8988T (cell line): ENCODE measurements at regions not wholly inside any gene's neighbourhood (a gene's known extent, or its start where the extent isn't known, plus 50 kb on each side); places are given as distances from the start of the nearest gene placed in this dataset.

Source experiments
- DNase-seq: peaks from one replicate; pipeline ENCODE4 v3.0.0; 2011

DNA sequence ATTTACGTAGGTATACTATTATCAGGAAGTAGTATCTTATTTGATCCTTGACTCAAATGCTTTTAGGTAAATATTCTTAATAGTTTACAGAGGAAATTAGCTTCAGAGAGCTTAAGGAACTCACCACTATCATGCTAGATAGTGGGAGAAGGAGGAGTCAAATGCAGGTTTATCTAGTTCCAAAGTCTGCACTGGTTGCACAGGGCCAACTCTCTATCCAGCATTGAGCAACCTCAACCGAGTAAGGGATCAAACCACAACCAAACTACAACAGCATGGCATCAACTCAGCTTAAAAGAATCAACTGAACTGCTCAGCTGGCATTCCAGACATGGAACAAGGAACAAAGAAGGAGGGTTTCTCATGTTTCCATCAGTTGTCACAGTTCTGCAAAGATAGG lies 306.0 kb downstream of the MAF start:
- no peak for DNase-seq

DNA sequence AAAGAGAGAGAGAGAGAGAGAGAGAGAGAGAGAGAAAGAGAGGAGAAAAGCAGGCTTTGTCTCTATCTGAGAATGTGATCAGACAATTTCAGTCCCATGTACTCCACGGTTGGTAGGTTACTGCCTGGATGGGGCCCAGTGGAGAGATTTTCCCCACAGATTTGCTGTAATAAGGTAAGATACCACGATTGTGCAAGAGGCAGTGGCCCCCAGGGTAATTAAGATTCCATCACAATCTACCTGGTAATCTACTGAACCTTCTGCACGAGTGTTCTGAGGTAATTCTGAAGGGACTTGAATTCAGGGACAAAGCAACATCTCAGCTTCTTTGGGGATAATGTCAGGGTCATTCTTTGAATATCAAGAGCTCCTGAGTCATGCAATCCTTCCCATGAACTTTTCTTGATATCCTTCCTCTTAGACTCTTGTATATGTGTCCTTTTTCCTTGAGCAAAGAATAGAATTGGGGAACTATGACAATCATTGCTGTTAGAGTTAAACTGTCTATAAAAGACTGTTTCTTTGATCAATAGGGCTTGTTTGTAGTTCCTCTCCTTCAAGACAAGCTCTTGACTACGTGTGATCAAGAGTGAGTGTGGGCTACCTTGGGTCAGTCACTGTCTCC lies 306.6 kb downstream of the MAF start:
- DNase-seq: no peak

DNA sequence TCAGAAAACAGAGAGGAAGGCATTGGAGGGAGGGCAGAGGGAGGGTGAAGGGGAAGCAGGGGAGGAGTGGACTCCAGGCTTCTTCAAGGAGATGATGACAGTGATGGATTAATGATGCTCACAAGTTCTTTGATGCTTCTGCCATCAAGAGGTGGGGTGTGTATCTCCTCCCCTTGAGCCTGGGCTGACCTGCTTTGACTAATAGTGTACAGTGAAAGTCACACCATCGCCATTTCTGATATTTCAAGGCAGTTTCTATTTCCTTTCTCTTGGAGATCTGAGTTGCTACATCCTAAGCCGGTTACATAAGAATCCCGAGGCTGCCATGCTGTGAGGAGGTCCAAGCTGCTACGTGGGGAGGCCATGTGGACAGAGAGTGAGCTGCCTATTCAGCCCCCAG lies 312.5 kb downstream of the MAF start:
- no peak for DNase-seq

DNA sequence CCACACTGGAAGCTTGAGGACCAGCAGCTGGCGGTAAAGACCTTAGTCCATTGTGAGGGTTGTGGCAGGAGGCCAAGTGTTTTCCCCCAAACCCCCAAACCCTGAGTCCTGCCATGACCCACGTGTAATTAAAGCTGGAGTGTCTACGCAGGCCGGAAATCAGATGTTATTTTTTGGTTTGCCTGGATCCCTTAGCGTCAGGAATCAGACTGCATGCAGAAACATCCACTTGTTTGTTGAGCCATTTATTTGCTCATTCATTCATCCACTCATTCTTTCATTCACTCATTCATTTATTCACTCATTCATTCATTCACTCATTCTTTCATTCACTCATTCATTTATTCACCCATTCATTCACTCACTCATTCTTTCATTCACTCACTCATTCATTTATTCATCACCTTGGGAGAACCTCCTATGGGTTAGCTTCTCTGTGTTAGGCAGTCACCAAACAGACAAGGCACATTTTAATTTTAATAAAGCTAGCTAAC lies 313.1 kb downstream of the MAF start:
- no peak for DNase-seq

DNA sequence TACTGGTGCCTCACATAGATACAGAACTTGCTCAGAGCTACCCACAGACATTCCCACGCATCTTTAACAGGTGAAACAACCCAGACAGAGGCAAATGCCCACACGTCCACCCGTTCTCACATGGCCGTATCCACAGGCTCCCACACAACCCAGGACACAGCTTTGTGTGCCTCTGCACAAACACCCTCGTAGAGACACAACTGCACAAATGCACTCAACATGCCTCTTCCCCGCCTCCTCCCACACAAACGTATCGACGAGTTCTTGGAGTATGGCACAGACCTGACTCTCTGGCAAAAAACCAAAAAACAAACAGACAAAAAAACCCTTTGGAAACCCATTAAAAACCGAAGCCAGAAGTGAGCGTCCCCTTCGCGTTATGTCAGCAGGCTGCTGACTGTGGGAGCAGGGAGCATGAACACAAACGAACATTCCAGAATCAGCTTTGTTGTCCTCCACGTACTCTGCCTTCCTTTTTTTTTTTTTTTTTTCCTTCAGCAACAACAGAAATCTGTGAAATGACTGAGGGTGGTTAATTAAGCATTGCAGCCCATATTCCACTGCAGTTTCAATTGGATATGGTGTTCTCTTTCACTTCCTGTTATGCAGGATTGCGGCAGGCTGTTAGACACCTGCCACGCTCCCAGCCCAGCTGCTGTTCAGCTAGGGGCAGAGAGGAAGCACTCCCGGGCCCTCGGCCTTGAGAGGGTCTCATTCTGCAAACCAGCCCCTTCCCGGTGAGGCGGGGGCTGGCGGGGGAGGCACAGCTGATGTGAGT lies 313.7 kb downstream of the MAF start:
- DNase-seq: no peak

DNA sequence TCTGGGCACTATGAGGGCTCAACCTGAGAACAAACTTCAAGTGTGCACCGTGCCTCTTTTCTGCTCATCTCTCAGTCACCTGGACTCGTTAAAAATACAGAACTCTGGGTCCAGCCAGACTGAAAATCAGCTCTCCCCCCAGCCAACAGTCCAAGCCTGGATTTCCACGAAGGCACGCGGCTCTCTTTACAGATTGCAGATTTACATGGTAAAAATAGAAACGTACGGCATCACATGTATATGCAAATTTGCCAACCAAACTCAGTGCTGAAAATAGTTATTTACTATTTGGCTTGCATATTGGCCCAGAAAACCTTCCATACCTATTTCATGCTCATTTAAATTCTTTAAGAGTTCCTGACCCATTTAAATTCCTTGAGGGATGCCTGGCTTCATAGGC lies 315.8 kb downstream of the MAF start:
- DNase-seq: no peak

DNA sequence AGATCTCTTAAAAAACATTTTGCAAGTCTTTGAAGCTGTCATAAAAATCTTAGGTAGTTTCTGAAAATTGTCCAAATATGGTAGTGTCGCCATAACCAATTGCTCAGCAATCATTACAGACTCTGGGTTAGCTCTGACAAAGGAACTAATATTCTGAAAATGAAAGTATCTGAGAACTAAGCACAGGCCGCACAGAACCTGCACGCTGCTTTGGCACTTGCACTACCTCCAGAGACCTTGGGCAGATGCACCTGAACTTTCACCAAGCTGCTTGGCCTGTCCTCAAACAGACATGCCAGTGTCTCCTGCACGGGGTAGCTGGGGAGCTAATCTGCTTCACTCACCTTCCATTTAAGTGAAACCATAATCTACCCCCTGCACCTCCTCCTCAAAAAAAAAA lies 317.0 kb downstream of the MAF start:
- DNase-seq: no peak

DNA sequence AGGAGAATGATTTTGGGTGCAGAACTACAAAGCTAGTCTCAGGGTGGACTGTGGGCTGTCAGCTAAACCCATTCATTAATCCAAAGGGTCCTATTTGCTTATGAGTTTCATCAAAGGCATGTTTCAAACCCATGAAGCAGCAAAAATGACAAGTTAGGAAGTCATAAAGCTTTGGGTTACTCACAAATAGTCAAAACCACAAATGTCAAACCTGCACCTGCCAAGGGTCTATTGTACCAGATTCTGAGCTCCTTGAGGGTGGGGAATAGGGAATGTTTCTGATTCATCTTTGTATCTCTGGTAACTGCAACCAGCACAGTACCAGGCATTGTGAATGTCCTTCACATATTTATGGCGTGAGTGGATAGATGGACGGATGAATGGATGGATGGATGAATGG lies 317.7 kb downstream of the MAF start:
- DNase-seq: no peak

DNA sequence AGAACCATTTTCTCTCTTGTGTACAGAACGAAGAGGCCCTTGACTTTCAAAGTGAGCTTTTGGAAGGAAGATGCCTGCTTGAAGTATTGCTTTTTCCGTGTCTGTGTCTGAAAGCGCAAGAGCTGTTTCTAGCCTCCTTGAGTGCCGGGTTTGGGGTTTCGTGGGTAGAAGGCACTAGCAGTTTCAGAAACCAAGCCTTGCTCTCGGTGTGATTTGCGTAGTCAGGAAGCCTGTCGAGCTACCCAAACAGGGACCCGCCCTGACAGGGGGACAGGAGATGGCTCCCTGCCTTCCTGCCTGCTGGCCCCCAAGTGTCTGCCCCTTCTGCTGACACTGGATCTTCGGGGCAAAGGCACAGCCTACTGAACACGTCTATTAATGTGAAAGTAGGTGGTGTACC lies 322.0 kb downstream of the MAF start:
- no peak for DNase-seq

DNA sequence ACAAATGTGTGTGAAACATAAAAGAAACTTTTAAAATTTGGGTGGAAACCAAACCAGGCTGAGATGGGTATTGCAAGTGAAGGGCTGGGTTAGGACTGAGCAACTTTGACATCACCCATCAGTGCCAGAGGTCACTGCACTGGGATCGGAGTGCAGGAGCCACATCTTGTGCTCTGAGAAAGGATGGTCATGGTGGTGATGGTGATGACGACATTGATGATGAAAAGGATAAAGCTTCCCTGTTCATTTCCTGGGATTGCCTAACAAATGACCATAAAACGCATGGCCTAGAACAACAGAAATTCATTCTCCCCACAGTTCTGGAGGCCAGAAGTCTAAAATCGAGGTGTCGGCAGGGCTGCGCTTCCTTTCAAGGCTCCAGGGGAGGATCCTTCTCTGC lies 324.0 kb downstream of the MAF start:
- no peak for DNase-seq

DNA sequence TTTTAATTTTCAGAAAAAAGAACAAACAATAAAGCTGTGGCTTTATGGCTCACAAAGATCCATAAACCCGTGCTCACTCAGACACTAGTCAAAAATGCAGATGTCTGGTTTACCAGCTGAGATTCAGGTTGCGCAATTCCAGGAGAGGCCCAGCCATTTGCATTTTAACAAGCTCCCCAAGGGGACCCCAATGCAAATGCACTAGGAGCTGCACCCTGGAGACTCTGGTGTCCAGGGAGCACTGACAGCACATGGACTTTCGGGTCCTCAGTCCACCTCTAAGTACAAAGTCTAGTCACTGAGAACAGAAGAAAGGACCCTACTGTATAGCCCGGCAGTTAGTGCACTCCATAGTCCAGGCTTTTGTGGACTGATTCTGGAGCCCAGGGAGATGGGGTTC lies 326.3 kb downstream of the MAF start:
- DNase-seq: no peak

DNA sequence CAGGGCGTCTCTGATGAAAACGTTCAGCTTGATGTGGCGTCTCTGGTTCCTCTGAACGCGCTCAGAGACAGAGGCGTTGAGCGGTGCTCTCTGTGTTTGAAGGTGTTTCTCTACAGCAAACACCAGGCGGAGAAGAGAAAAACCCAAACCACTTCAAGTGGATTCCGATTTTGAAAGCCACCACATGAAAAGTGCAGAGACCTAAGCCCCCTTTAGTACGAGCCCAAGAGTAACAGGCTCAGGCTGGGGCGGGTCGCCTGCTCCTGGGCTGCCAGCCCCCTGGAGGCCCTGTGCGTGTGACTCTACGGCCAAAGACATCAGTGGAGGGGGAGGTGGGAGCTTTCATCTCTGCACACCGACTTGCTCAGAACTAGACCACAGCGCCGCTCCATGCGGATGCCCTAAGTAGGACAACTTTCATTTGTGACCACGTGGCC lies 328.4 kb downstream of the MAF start:
- no peak for DNase-seq

DNA sequence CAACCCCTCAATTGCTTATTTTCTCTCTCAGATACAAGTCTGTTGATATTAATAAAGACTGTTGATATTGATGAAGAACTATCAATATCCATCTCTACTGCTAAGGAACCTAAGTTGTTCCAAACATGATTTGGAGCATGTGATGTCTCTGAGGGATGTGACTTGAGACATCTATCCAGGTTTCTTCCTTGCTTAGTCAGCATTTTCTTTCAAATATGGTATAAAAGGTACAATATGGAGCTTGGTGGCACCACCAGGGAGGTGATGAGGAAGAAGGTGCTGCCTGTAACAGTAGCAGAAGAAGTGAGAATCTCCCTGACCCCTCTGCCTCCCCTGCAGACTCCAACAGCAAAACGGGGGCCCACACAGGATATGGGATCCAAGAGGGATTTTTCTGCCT lies 329.0 kb downstream of the MAF start:
- no peak for DNase-seq

DNA sequence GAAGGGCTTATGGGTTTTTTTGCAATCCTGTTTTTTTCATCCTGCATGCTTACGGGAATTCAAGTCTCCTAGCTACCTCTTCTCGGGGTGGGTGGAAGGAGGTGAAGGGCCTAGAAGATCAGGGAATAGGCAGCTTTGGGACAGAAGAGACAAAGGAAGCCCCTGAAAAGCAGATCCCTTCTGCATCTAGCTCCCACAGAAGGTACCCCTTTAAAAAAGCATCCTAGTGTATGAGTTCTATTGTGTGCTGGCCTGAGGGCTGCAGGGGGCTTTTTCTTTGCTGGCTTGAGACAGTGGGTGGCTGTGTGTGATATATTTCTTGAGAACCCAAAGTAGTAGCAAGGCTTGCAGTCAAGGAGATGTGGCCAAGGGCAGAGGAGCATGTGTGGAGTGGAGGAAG lies 330.5 kb downstream of the MAF start:
- no peak for DNase-seq

DNA sequence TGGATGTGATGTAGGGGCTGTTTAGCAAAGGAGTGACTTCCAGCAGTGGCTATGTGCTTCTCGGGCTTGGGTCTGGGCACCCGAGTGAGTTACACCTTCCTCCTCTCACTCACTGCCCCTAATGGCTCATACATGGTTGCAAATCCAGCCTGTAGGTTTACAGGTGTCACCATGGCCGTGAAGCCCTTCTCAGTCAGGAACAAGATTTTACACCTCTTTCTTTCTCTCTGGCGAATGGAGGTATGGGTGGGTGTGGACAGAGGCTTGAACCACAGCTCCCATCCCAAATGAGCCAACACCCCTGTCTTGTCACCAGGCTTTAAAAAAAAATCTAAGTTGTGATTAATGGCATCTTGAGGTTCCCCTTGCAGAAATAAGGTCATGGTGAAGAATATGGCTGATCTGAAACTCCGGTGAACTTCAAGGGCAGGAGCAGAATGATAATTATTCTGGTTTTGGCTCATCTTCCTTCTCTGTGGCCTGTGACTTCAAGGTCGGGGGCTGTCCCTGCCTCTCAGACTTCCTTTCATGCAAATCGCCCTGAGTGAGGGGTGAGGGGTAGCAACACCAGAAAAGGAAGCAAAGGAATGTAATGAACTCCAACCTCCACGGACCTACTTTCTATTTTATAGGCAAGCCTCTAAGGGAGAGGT lies 331.2 kb downstream of the MAF start:
- no peak for DNase-seq

DNA sequence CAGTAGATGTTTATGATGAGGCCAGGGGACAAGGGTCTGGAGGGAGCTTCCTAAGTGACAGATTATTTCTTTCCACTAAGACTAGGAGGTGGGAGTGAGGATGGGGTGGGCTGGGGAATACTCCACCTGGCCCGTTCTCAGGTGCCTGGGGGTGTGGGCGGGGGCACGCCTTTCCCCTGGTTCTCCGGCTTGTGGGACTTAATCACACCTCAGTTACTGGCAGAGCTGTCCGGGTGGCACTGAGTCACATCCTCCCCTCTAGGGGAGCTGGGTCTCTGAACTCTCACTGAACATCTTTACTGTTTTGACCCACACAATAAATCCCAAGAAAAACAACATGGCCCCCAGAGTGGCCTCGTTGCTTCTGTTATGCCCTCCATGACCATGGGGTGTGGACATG lies 332.8 kb downstream of the MAF start:
- no peak for DNase-seq

DNA sequence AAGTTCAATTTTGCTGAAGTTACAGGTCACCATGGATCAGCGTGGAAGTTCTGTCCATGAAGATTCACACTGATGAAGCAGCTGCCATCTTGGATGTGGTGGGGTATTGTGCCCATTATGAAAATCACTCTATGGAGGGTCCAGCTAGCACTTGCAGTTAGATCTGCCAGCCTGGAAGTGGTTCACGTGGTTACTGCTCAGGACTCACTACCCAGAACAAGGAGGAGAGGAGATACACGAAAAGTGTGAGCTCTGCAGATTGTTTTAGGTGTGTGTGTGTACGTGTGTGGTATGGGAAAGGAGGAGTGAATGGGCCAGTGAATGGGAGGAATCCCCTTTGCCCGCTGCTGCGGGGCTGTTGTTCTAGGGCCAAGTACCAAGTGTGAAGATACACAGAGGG lies 333.4 kb downstream of the MAF start:
- no peak for DNase-seq

DNA sequence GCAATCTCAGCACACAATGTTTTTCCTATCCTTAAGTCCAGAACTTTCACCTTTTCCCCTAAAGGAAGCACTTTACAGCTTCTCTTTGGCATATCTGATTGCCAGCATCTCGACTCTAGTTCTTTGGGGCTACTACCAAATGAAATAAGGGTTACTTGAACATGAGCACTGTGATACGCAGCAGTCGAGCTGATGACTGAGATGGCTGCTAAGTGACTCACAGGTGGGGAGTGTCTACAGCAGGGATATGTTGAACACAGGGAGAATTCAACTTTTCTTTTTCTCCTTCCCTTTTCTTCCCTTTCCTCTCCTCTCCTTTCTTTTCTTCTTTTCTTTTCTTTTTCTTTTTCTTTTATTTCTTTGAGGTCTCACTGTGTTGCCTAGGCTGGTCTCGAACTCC lies 334.8 kb downstream of the MAF start:
- DNase-seq: no peak

DNA sequence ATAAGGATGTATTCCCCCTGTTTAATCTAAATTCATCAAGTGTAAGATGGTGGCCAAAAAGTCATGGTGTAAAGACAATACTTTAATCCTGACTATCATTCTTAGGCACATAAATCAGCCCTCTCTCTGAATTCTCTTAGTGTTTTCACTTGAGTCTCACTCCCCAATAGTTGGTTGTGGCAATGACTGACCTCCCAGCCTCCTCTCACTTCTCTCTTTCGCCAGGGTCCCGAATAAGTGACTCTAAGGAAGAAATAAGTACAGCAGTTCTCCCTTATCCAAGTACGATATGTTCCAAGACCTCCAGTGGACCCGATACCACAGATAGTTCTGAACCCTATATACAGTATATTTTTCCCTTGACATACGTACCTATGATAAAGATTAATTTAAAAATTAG lies 335.3 kb downstream of the MAF start:
- DNase-seq: no peak

DNA sequence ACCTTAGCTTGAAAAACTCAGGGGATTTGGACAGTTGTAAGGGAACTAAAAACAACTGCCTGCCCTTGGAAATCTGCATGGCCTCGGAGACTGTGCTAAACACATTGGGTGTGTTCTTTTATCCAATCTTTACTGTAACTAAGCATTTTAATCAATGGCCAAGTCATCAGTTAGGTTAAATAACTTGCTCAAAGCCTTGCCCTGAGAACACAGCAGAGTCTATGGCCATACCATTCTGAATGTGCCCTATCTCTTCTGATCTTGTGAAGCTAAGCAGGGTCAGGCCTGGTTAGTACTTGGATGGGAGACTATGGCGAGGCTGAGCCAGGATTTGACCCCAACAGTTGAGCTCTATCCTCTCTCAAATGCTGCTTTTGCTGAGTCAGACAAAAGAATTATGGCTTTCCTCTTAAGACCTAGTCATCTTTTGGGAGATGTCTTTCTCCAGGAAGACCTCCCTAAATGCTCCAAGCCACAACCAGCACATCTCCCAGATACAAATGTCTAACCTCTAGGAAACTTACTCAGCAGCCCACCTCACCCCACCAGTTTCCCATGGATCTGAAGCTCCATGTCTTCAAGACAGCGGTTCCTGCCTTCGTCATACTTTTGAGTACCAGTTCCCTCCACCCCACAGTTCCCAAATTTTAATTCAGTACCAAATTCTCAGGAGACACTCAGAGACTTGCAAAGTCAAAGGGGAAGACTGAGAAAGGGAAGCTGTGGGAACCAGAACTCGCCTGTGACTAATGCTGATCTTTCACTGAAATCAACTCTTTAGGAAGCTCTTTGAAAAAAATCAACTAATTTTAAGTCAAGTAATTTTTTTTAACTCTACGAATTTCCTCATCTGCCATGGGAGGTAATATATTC lies 336.1 kb downstream of the MAF start:
- no peak for DNase-seq

DNA sequence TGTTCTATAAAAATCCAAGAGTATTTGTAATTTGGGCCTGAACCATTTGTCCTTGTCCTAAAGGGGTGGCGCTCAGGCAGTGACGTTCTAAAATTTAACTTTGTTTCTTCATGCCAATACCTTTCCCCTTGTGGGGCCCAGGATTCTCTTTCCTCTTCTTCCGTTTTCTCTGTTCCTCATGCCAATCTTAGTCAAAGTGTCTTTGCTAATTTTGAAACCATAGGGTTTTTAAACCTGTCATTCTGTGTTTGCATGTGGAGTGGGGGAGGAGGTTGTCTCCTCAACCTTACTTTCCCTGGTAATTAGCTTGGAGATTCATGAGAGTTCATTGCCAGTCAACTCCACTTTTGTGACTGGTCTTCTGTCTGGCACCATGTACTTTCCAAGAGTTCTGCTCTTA lies 337.1 kb downstream of the MAF start:
- DNase-seq: no peak
